ENCODE measurements at regions not wholly inside any gene's neighbourhood (a gene's known extent, or its start where the extent isn't known, plus 50 kb on each side); places are given as distances from the start of the nearest gene placed in this dataset.

DNA sequence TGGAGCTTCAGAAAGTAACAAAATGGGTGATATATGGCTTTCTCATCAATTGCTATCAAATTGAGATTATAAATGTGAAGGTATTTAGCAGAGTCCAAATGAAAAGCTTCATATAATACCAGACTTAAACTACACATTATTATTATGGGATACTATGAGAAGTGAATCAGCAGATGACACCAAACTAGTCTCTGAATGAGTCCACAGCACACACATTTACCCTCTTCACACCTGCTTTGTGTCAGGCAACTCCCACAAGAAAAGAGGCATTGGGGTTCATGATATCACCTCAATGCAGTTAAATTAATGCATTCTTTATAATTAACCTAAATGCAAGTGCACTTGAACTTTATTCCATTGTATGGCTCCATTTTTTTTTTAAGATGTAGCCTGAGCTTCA is 330.5 kb downstream of the BCL11B start:
- H3K27ac Mint-ChIP-seq, result no peak overlapping the region
- H3K36me3 Mint-ChIP-seq (ENCODE audit: low read depth), result no peaks in the 10 kb centered on the region
- peaks cover 2% of the 10 kb centered on the region for H3K27me3 Mint-ChIP-seq (ENCODE audit: insufficient read depth)
- peaks cover 28% of the 10 kb centered on the region for H3K4me1 Mint-ChIP-seq (ENCODE audit: low read depth)
- H3K4me3 Mint-ChIP-seq, result no peak overlapping the region
- DNase-seq (ENCODE audit: low spot score), result no peak
- intact Hi-C loops (cut with micrococcal nuclease), result no loop called here
- no peaks in the 10 kb centered on the region for H3K9me3 Mint-ChIP-seq

DNA sequence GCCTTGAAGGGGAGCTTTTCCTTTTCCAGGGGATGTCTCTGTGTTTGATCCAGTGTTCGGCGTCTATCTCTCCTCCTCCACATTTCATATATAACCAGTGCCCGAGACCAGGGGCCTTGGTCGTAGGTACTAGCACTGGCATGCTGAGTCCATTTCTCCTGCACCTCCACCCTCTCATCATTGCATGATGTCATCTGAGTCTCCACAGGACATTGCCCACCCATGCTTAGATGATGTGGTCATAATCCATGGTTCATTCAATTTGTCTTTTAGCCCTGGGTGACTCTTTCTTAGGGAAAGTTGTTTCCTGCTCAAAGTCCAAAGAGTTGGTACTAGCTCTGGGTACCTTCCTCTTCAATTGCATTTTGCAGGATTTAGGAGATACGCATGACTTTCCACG is 328.1 kb downstream of the BCL11B start:
- H3K27me3 Mint-ChIP-seq (ENCODE audit: insufficient read depth), result peaks cover 2% of the 10 kb centered on the region
- no peak for DNase-seq (ENCODE audit: low spot score)
- H3K27ac Mint-ChIP-seq, result no peak overlapping the region
- H3K36me3 Mint-ChIP-seq (ENCODE audit: low read depth), result no peaks in the 10 kb centered on the region
- no peaks in the 10 kb centered on the region for H3K9me3 Mint-ChIP-seq
- peaks cover 25% of the 10 kb centered on the region for H3K4me1 Mint-ChIP-seq (ENCODE audit: low read depth)
- intact Hi-C loops (cut with micrococcal nuclease), result no loop called here
- no peak overlapping the region for H3K4me3 Mint-ChIP-seq

DNA sequence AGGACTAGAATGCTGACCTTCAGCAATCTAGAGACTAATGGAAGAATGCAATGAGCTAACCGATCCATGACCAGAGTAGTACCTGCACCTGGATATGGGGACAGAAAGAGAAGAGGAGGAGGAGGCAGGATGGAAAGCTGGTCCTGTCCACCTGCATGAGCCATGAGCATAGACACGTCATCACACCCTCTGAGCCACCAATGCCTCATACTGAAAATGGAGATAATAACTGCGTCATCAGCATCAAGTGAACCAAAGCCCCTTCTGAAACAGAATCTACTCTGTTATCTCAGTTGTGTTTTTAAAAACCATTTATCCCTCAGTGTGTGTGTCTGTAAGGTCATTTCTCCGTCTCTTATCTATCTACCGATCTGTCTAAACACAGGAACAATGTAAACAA is 327.0 kb downstream of the BCL11B start:
- H3K9me3 Mint-ChIP-seq, result no peaks in the 10 kb centered on the region
- no peak overlapping the region for H3K4me3 Mint-ChIP-seq
- H3K27ac Mint-ChIP-seq, result no peak overlapping the region
- H3K27me3 Mint-ChIP-seq (ENCODE audit: insufficient read depth), result peaks cover 4% of the 10 kb centered on the region
- DNase-seq (ENCODE audit: low spot score), result no peak
- no peaks in the 10 kb centered on the region for H3K36me3 Mint-ChIP-seq (ENCODE audit: low read depth)
- intact Hi-C loops (cut with micrococcal nuclease), result no loop called here
- H3K4me1 Mint-ChIP-seq (ENCODE audit: low read depth), result peaks cover 18% of the 10 kb centered on the region

DNA sequence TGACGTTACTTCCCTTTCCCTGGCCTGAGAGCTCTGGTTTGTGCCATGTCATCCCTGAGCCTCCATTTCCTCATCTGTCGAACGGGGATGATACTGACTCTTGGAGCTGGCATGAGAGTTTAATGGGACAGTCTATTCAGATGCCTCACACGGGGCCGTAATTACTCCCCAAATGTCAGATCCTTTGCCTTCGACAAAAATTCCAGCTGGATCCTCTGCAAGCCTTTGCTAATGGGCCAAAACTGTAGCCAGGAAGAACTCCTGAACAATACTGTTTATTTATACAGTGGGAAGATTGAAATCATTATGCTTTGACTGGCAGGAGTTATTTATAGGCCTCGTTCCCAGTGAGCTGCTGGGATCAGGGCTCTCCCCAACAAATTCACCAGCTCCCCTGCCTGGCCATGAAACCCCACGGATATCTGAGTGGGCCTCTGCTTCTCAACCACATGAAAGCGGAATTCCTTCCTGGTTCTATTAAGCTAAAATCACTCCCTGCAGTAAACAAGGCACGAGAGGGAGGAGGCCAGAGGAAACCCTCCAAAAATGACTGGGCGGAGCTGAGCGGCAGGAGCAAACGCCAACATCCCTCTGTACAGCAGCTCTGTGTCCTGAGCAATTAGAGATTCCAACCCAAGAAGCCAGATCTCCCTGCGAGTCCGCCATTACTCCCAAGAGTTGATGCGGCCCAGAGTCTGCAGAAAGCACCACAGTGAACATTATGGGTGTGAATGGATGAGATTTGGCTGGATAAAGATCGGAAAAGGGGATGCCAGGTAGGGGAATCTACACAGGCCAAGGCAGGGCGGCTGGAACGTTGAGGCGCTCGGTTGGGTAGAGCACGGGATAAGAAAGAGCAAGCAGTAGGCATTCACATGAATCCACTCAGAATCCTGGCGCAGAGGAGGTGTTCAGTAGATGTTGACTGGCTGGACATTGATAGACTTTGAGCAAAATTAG is 326.1 kb downstream of the BCL11B start:
- Mint-ChIP-seq H3K27me3 (ENCODE audit: insufficient read depth) (peaks cover 4% of the 10 kb centered on the region), H3K9me3 (no peaks in the 10 kb centered on the region), H3K4me3 (no peak overlapping the region), H3K27ac (no peak overlapping the region), H3K4me1 (ENCODE audit: low read depth) (peaks cover 12% of the 10 kb centered on the region), H3K36me3 (ENCODE audit: low read depth) (no peaks in the 10 kb centered on the region)
- DNase-seq (ENCODE audit: low spot score), result no peak
- intact Hi-C loops (cut with micrococcal nuclease), result no loop called here

DNA sequence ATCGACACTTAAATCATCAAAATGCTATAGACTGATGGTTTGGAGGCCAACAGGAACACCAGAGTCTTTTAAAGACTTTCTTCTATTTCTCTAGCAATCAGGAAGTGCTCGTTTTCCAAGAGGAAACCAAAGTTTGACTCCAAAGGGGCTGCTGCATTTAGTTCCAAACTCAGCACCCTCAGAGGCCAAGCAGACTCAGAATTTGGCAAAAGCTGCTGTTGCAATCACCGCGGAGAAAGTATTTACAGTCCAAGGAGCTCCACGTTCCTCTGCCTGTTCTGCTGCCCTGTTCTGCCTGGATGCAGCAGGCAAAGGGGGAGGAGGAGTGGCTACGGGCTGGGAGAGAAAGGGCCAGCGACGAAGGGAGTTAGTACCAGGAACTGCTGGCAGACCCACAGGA is 325.1 kb downstream of the BCL11B start:
- no peak overlapping the region for H3K4me3 Mint-ChIP-seq
- peaks cover 4% of the 10 kb centered on the region for H3K27me3 Mint-ChIP-seq (ENCODE audit: insufficient read depth)
- intact Hi-C loops (cut with micrococcal nuclease), result no loop called here
- no peak overlapping the region for H3K27ac Mint-ChIP-seq
- no peak for DNase-seq (ENCODE audit: low spot score)
- no peaks in the 10 kb centered on the region for H3K9me3 Mint-ChIP-seq
- H3K36me3 Mint-ChIP-seq (ENCODE audit: low read depth), result no peaks in the 10 kb centered on the region
- H3K4me1 Mint-ChIP-seq (ENCODE audit: low read depth), result peaks cover 7% of the 10 kb centered on the region

DNA sequence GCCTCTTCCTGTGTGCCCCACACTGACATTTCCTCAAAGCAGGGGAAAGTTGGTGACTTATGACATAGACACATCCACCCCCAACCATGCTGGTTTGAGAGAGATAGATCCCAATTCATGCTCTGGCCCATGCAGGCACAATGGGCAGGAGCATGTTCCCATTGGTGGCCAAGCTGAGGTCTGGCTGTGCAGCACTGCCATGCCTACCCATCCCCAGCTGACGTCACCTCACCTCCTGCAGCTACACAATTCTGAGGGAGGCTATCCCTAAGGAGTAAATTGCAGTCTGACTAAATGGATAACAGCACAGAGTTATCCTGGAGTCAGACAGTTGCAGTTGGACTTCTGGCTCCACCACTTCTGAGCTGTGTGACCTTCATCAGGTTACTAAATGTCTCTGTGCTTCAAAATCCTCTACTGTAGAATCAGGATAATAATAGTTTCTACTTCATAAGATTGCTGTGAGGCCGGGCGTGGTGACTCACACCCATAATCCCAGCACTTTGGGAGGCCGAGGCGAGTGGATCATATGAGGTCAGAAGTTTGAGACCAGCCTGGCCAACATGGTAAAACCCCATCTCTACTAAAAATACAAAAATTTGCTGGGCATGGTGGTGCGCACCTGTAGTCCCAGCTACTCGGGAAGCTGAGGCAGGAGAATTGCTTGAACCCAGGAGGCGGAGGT is 323.9 kb downstream of the BCL11B start:
- H3K4me1 Mint-ChIP-seq (ENCODE audit: low read depth), result peaks cover 7% of the 10 kb centered on the region
- H3K4me3 Mint-ChIP-seq, result no peak overlapping the region
- H3K27ac Mint-ChIP-seq, result no peak overlapping the region
- no peak for DNase-seq (ENCODE audit: low spot score)
- H3K36me3 Mint-ChIP-seq (ENCODE audit: low read depth), result no peaks in the 10 kb centered on the region
- H3K9me3 Mint-ChIP-seq, result no peaks in the 10 kb centered on the region
- intact Hi-C loops (cut with micrococcal nuclease), result no loop called here
- peaks cover 4% of the 10 kb centered on the region for H3K27me3 Mint-ChIP-seq (ENCODE audit: insufficient read depth)

DNA sequence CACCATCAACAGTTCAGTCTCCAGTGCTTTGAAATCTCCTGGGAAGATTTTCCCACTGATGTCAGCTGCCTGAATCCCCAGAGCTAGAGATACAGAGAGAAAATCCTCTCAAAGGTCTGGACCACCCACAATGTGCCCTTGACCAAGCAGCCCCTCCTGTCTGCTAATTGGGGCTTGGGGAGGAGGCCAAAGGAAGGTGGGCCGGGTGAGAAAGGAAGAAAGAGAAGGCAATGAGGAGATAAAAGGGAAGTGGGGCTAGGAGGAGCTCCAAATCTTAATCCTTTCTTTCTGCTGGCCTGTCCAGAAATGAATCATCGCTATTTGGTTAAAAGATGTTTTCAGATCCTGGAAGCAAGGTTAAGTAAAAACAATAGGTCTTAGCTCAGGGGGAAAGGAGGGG is 322.9 kb downstream of the BCL11B start:
- intact Hi-C loops (cut with micrococcal nuclease), result no loop called here
- Mint-ChIP-seq H3K9me3 (no peaks in the 10 kb centered on the region), H3K27me3 (ENCODE audit: insufficient read depth) (peaks cover 2% of the 10 kb centered on the region), H3K4me1 (ENCODE audit: low read depth) (peaks cover 7% of the 10 kb centered on the region), H3K4me3 (no peak overlapping the region), H3K36me3 (ENCODE audit: low read depth) (no peaks in the 10 kb centered on the region), H3K27ac (no peak overlapping the region)
- no peak for DNase-seq (ENCODE audit: low spot score)

DNA sequence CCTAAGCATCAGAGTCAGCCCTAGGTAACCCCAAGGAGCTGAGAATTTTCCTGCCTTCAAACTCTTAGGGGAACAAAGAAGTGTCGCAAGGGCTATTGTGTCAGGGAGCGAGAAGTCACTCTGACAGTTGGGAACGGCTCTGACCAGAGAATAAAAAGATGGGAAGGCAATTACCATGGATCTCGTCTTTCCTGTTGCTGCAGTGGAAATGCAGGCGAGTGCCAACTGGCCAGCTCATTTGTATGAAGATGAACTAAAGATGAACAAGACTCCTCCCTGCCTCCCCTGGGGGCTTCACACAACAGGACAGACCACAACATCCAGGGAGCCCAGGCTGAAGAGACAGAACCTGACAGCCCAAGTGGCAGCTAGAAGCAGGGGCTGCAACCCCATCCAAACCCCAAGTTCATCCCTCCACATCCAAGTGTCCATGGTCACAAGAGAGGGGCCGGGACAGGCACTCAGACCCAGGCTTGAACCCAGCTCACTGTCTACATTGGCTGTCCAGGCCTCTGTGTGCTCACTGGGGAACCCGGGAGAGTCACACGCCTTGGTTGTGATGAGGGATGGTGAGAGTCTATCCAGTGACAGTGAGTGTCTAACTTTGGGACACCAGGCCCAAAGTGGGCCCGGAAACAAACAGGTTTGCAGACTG is 322.4 kb downstream of the BCL11B start:
- intact Hi-C loops (cut with micrococcal nuclease), result no loop called here
- H3K36me3 Mint-ChIP-seq (ENCODE audit: low read depth), result no peaks in the 10 kb centered on the region
- H3K27me3 Mint-ChIP-seq (ENCODE audit: insufficient read depth), result peaks cover 2% of the 10 kb centered on the region
- no peak for DNase-seq (ENCODE audit: low spot score)
- no peak overlapping the region for H3K4me3 Mint-ChIP-seq
- H3K4me1 Mint-ChIP-seq (ENCODE audit: low read depth), result peaks cover 7% of the 10 kb centered on the region
- H3K9me3 Mint-ChIP-seq, result no peaks in the 10 kb centered on the region
- H3K27ac Mint-ChIP-seq, result no peak overlapping the region

DNA sequence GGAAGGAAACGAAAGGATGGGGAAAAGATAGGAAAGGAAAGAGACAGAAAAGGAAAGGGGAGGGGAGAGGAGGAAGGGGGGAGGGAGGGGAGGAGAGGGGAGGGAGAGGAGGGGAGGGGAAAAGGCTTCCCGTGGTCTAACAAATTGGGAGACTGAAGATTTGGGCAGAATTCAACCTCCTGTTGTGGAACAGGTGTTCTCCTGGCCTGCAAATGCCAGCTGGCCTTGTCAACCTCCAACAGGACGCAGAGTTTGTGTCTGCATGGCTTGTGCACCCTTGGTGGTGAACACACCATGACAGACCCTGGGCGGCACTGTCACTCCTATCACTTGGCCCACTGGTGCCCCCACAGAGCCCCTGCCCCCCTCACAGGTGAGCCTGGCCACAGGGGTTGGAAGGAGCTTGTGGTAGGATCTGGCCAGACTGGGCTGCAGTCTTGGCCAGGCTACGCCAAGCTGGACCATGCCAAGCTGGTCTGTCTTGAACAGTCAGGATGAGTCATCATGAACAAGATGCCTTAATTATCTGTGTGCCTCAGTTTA is 321.6 kb downstream of the BCL11B start:
- no peaks in the 10 kb centered on the region for H3K36me3 Mint-ChIP-seq (ENCODE audit: low read depth)
- peaks cover 7% of the 10 kb centered on the region for H3K4me1 Mint-ChIP-seq (ENCODE audit: low read depth)
- no peak overlapping the region for H3K27ac Mint-ChIP-seq
- H3K27me3 Mint-ChIP-seq (ENCODE audit: insufficient read depth), result peaks cover 2% of the 10 kb centered on the region
- DNase-seq (ENCODE audit: low spot score), result no peak
- no peak overlapping the region for H3K4me3 Mint-ChIP-seq
- intact Hi-C loops (cut with micrococcal nuclease), result no loop called here
- H3K9me3 Mint-ChIP-seq, result no peaks in the 10 kb centered on the region

DNA sequence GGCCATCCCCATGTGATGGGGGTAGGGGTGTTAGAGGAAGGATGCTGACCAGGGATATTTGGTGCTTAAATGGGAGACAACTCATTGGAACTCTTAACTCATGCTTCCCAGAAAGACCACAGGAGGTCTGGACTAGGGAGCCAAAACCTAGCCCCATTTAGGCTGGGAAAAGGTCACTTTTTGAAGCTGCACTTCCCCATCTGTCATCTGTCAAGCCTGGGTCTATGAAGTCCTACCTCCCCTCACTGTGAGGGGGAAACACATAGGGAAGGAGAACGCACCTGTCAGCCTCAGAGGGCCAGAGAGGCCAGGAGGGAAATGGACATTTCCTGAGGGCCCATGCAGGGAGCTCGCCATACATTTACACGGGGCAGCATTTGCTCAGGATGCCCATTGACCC is 321.0 kb downstream of the BCL11B start:
- intact Hi-C loops (cut with micrococcal nuclease), result no loop called here
- no peaks in the 10 kb centered on the region for H3K9me3 Mint-ChIP-seq
- no peak for DNase-seq (ENCODE audit: low spot score)
- no peaks in the 10 kb centered on the region for H3K36me3 Mint-ChIP-seq (ENCODE audit: low read depth)
- H3K27me3 Mint-ChIP-seq (ENCODE audit: insufficient read depth), result peaks cover 2% of the 10 kb centered on the region
- H3K4me1 Mint-ChIP-seq (ENCODE audit: low read depth), result peaks cover 7% of the 10 kb centered on the region
- H3K4me3 Mint-ChIP-seq, result no peak overlapping the region
- H3K27ac Mint-ChIP-seq, result no peak overlapping the region

DNA sequence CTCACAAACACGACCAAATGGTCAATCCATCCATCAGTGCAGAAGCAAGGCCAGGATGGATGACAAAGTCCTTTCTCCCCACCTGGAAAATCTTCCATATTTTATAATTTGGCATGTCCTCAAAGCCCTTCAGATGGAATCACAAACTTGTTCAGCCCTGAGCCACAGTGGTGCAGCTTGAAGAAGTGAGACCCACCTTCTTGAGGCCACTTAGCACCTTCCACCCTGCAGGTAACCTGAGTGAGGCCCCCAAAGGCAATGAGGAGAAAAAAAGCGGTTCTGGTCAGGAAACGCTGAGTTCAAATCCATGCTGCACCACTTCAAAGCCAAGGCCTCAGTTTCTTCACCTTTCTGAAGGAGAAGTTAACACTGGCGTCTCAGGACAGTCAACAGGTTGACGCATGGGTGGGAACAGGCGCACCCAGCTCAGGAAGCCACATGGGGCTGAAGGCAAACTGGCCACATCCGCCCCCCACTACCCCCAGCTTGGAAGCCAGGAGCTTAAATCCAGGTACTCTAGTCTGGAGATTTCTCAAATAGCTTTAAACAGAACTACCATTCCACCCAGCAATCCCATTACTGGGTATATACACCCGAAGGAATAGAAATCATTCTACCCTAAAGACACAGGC is 320.4 kb downstream of the BCL11B start:
- H3K4me3 Mint-ChIP-seq, result no peak overlapping the region
- intact Hi-C loops (cut with micrococcal nuclease), result no loop called here
- peaks cover 2% of the 10 kb centered on the region for H3K27me3 Mint-ChIP-seq (ENCODE audit: insufficient read depth)
- DNase-seq (ENCODE audit: low spot score), result no peak
- H3K27ac Mint-ChIP-seq, result no peak overlapping the region
- H3K9me3 Mint-ChIP-seq, result no peaks in the 10 kb centered on the region
- H3K36me3 Mint-ChIP-seq (ENCODE audit: low read depth), result no peaks in the 10 kb centered on the region
- peaks cover 7% of the 10 kb centered on the region for H3K4me1 Mint-ChIP-seq (ENCODE audit: low read depth)

DNA sequence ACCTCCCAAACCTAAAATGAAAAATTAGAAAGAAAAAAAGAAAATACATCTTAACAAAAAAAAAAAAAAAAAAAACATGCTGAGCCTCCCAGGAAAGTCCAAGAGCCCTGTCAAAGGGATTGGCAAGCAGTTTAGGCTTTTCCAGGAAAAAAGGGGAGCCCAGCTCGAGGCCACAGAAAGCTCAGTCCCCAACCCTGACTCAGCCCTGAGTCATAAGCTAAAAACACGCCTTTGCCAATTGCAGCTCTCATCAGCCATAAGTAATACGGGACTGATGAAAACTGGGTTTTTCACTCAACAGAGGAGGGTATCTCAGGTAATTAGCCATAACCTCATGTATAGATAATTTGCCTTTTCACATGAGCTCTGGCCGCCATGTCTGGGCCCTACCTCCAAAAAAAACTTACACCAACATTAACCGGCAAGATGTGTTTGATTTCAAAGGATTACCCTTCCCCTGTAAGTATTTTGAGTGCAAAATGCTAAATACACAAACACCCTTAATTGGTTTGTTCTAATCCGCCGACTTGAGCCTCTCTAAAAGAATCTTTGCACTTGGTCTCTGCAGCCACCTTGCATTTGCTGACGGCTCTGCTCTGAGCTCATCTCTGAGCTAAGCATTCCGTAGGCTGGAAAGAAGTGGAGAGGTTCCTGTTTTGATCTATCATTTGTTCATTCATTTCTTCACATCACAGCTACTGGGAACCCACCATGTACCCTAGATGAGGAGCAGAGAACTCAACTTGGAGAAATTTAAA is 319.2 kb downstream of the BCL11B start:
- Mint-ChIP-seq H3K9me3 (no peaks in the 10 kb centered on the region), H3K4me1 (ENCODE audit: low read depth) (peaks cover 3% of the 10 kb centered on the region), H3K27ac (no peak overlapping the region), H3K27me3 (ENCODE audit: insufficient read depth) (peaks cover 2% of the 10 kb centered on the region), H3K36me3 (ENCODE audit: low read depth) (no peaks in the 10 kb centered on the region), H3K4me3 (no peak overlapping the region)
- intact Hi-C loops (cut with micrococcal nuclease), result no loop called here
- no peak for DNase-seq (ENCODE audit: low spot score)
